Spinal cord (tissue), 9 donors: ENCODE measurements at regions not wholly inside any gene's neighbourhood (a gene's known extent, or its start where the extent isn't known, plus 50 kb on each side); places are given as distances from the start of the nearest gene placed in this dataset.

Source experiments
- DNase-seq, 6 donors: peaks; one replicate each; pipeline versions ENCODE4 v3.0.0 to v3.0.0-alpha.2; 2013 to 2015; ENCODE audit warnings: low spot score in 6 of 6, low read depth in 4 of 6
- H3K27ac ChIP-seq: one replicate; pipeline ENCODE4 v1.5.1; 2013; ENCODE audit warnings: low read depth, low read length, control low read depth
- H3K27me3 ChIP-seq: one replicate; pipeline ENCODE4 v1.6.1; 2013; ENCODE audit warnings: low read length; ENCODE audit not compliant: control insufficient read depth, insufficient read depth
- H3K36me3 ChIP-seq: one replicate; pipeline ENCODE4 v1.6.1; 2013; ENCODE audit warnings: low read length; ENCODE audit not compliant: control insufficient read depth, insufficient read depth
- H3K4me1 ChIP-seq: one replicate; pipeline ENCODE4 v1.6.1; 2013; ENCODE audit warnings: low read length; ENCODE audit not compliant: control insufficient read depth, insufficient read depth
- H3K4me3 ChIP-seq: one replicate; pipeline ENCODE4 v1.5.1; 2013; ENCODE audit warnings: low read depth, low read length, control low read depth
- H3K9me3 ChIP-seq: one replicate; pipeline ENCODE4 v1.6.1; 2013; ENCODE audit warnings: low read length; ENCODE audit not compliant: control insufficient read depth, insufficient read depth
- WGBS: methylation state at CpG from one replicate; pipeline ENCODE4 v1.1.5; 2013; ENCODE audit warnings: missing lambda C conversion rate; ENCODE audit not compliant: insufficient coverage; 5-methylcytosine and 5-hydroxymethylcytosine counted together
- donor health status: healthy.

- WGBS, result 79% methylated on average over 3 of the region's 7 CpGs
- H3K4me3 ChIP-seq, result no peak overlapping the region
- no peaks in the 10 kb centered on the region for H3K27me3 ChIP-seq
- no peaks in the 10 kb centered on the region for H3K9me3 ChIP-seq
- peak in 1 of 6 donors; percentile 38 for DNase-seq
- H3K27ac ChIP-seq, result peak overlapping the region; percentile 66
- no peaks in the 10 kb centered on the region for H3K36me3 ChIP-seq
- H3K4me1 ChIP-seq, result peaks cover 14% of the 10 kb centered on the region
Observed at GRCh38 chr6:150719099-150719766, 119.5 kb downstream of the PLEKHG1 start.

- Histone ChIP-seq H3K4me3 (no peak overlapping the region), H3K36me3 (no peaks in the 10 kb centered on the region), H3K9me3 (no peaks in the 10 kb centered on the region), H3K27me3 (no peaks in the 10 kb centered on the region), H3K4me1 (peaks cover 14% of the 10 kb centered on the region), H3K27ac (peak overlapping the region; percentile 83)
- WGBS, result no CpG with 5 or more reads among the region's 1 CpG
- DNase-seq, result no peak
Observed at GRCh38 chr6:150719831-150720230, 120.1 kb downstream of the PLEKHG1 start.

- Histone ChIP-seq H3K9me3 (no peaks in the 10 kb centered on the region), H3K36me3 (no peaks in the 10 kb centered on the region), H3K27ac (peak overlapping the region; percentile 83), H3K4me3 (peak overlapping the region; percentile 24), H3K27me3 (no peaks in the 10 kb centered on the region), H3K4me1 (peaks cover 14% of the 10 kb centered on the region)
- DNase-seq, result peak in 3 of 6 donors; percentile 66 to 82 (median 78)
- WGBS, result 16% methylated on average over 5 of the region's 5 CpGs
Observed at GRCh38 chr6:150720774-150721233, 121.1 kb downstream of the PLEKHG1 start.

DNA sequence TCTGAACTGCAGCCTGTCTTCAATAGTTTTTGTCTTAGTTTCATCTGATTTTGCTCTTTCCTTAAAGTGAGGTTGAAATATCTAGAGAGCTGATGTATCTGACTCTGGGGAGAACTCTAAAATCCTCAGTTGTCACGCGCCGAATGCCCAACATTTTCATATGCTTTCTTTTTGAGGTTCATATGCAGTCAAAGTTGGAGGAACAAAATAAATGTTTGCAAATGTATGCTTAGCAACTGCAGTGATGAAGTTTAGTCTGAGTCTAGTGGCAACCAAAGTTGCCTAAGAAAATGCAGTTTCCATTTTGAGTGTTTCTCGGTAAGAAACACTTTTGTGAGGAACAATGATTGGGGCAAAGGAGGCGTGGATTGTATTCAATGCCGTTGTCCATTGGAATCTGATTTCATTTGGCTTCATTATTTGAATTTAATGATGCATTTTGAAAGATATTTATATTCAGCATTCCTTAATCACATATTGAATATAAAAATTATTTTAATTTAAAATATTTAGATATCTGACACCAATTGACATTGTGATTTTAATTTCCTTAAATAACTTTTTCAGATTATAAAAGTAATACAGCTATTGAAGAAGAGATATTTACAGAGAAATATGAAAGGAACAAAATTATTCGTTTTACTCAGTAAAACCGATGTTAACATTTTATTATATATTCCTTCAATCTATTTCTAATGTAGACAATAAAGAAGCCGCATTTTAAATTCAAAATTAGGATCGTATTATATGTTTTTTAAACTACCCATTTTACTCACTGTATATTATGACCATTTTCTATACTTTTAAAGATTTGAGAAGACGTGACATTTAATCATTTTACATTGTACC lies 122.0 kb downstream of the PLEKHG1 start:
- H3K4me1 ChIP-seq, result peaks cover 9% of the 10 kb centered on the region
- H3K27me3 ChIP-seq, result no peaks in the 10 kb centered on the region
- WGBS, result 40% methylated on average over 1 of the region's 11 CpGs
- DNase-seq, result peak in 2 of 6 donors; percentile 54 to 56
- H3K36me3 ChIP-seq, result no peaks in the 10 kb centered on the region
- H3K9me3 ChIP-seq, result no peaks in the 10 kb centered on the region
- H3K4me3 ChIP-seq, result peak overlapping the region; percentile 24
- H3K27ac ChIP-seq, result peak overlapping the region; percentile 83

DNA sequence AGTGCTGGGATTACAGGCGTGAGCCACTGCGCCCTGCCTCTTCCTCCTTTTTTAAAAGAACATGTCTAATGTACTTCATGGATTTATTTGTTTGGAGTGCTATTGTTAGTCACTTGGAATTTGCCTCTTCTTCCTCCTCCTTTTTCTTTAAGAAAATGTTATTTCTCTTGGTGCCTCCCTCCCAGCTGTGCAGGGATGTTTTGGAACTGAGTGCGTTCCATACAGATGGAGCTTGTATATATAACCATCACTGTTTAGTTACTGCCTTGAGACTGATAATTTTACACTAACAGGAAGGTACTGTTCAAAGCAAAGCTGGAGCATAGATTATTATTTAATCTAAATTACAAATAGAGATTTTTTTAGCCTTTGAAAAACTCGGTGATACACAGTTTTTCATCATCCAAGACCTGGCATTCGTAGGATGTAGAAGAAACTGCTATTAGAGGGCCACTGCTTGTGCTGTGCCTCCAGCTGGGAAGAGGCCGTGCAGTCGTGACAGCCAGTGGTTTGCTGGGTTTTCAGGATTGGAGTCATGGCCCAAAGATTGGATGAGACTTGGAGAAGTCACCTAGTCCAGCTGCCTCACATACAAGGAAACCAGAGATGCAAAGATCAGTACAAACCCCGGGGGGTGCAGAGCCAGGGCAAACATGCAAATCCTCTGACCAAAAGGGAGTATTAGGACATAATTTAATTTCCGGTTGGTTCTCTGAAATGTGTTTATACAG lies 123.1 kb downstream of the PLEKHG1 start:
- H3K4me1 ChIP-seq, result peaks cover 6% of the 10 kb centered on the region
- WGBS, result 43% methylated on average over 2 of the region's 9 CpGs
- no peaks in the 10 kb centered on the region for H3K36me3 ChIP-seq
- H3K9me3 ChIP-seq, result no peaks in the 10 kb centered on the region
- H3K27me3 ChIP-seq, result no peaks in the 10 kb centered on the region
- H3K27ac ChIP-seq, result peak overlapping the region; percentile 7
- no peak overlapping the region for H3K4me3 ChIP-seq
- peak in 1 of 6 donors; percentile 36 for DNase-seq

GRCh38 chr6:150723345-150723658 lies 123.6 kb downstream of the PLEKHG1 start:
- Histone ChIP-seq H3K27me3 (no peaks in the 10 kb centered on the region), H3K4me3 (no peak overlapping the region), H3K27ac (peak overlapping the region; percentile 7), H3K4me1 (peaks cover 6% of the 10 kb centered on the region), H3K9me3 (no peaks in the 10 kb centered on the region), H3K36me3 (no peaks in the 10 kb centered on the region)
- DNase-seq, result no peak

GRCh38 chr6:150723857-150724256 lies 124.2 kb downstream of the PLEKHG1 start:
- Histone ChIP-seq H3K27ac (peak overlapping the region; percentile 7), H3K27me3 (no peaks in the 10 kb centered on the region), H3K4me3 (no peak overlapping the region), H3K36me3 (no peaks in the 10 kb centered on the region), H3K9me3 (no peaks in the 10 kb centered on the region), H3K4me1 (peaks cover 6% of the 10 kb centered on the region)
- whole genome bisulfite sequencing, result 90% methylated on average over 1 of the region's 2 CpGs
- no peak for DNase-seq

GRCh38 chr6:150725795-150726194 lies 126.1 kb downstream of the PLEKHG1 start:
- no CpG with 5 or more reads among the region's 1 CpG for WGBS
- no peak for DNase-seq
- Histone ChIP-seq H3K4me1 (peaks cover 4% of the 10 kb centered on the region), H3K9me3 (no peaks in the 10 kb centered on the region), H3K36me3 (no peaks in the 10 kb centered on the region), H3K4me3 (no peak overlapping the region), H3K27ac (no peak overlapping the region), H3K27me3 (no peaks in the 10 kb centered on the region)

- Histone ChIP-seq H3K9me3 (no peaks in the 10 kb centered on the region), H3K4me1 (no peaks in the 10 kb centered on the region), H3K27ac (no peak overlapping the region), H3K36me3 (peaks cover 5% of the 10 kb centered on the region), H3K4me3 (no peak overlapping the region), H3K27me3 (no peaks in the 10 kb centered on the region)
- 93% methylated on average over 4 of the region's 7 CpGs for WGBS
- DNase-seq, result no peak
Observed at GRCh38 chr6:150729188-150729748, 129.6 kb downstream of the PLEKHG1 start.
